GM12865 (cell line): ENCODE measurements at regions not wholly inside any gene's neighbourhood (a gene's known extent, or its start where the extent isn't known, plus 50 kb on each side); places are given as distances from the start of the nearest gene placed in this dataset.

ENCODE experiments used
- DNase-seq: peaks from one replicate; pipeline ENCODE4 v3.0.0; 2010; ENCODE audit warnings: low read depth
- H3K4me3 ChIP-seq: 2 replicates; pipeline ENCODE4 v1.5.1; 2011; ENCODE audit warnings: mild to moderate bottlenecking, low read depth, low read length, control low read depth
- TF ChIP-seq, protein P1 (sequence below): IDR thresholded peaks from 2 replicates; pipeline ENCODE4 v1.5.1; 2011; ENCODE audit warnings: low read length, control low read depth, low read depth, inconsistent platforms; ENCODE audit not compliant: insufficient read depth; ENCODE audit errors: missing control alignments

DNA sequence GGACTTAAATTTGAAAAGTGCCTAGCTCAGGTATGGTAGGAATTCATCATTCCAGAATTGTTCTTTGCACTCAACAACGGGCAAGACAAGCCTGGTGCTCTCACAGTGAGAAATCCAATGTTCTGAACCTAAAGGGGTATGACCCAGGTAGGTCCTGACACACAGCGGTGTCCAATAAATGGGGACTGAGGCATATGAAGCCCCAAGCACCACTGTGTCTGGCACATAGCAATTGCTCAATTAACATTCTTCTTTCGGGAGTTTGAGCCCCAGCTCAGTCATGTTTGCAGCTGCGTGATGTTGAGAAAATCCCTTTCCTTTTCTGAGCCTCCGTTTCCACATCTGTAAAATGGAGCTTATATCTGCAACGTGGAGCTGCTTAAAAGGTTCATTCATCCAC lies 535.8 kb downstream of the MIAT start:
- TF ChIP-seq, protein P1, sequence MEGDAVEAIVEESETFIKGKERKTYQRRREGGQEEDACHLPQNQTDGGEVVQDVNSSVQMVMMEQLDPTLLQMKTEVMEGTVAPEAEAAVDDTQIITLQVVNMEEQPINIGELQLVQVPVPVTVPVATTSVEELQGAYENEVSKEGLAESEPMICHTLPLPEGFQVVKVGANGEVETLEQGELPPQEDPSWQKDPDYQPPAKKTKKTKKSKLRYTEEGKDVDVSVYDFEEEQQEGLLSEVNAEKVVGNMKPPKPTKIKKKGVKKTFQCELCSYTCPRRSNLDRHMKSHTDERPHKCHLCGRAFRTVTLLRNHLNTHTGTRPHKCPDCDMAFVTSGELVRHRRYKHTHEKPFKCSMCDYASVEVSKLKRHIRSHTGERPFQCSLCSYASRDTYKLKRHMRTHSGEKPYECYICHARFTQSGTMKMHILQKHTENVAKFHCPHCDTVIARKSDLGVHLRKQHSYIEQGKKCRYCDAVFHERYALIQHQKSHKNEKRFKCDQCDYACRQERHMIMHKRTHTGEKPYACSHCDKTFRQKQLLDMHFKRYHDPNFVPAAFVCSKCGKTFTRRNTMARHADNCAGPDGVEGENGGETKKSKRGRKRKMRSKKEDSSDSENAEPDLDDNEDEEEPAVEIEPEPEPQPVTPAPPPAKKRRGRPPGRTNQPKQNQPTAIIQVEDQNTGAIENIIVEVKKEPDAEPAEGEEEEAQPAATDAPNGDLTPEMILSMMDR = no peak
- H3K4me3 ChIP-seq = no peak overlapping the region
- no peak for DNase-seq

DNA sequence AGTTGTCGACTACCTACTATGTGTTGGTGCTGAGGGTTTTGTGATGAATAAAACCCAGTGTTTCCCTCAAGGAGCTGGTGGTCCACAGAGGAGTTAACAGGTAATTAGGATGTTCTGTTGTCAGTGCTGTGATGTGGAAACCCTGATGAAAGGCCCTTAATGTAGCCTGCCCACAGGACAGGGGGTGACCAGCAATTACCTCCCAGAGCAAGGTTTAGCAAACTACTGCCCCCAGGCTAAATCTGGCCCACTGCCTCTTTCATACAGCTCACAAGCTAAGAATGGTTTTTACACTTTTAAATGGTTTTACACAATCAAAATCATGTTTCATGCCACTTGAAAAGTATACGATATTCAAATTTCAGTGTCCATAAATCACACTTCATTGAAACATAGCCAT lies 536.2 kb downstream of the MIAT start:
- H3K4me3 ChIP-seq = no peak overlapping the region
- TF ChIP-seq, protein P1 = no peak
- DNase-seq = no peak

GRCh38 chr22:27194096-27194748 lies 536.8 kb downstream of the MIAT start:
- TF ChIP-seq, protein P1 = no peak
- no peak for DNase-seq
- H3K4me3 ChIP-seq = no peak overlapping the region

DNA sequence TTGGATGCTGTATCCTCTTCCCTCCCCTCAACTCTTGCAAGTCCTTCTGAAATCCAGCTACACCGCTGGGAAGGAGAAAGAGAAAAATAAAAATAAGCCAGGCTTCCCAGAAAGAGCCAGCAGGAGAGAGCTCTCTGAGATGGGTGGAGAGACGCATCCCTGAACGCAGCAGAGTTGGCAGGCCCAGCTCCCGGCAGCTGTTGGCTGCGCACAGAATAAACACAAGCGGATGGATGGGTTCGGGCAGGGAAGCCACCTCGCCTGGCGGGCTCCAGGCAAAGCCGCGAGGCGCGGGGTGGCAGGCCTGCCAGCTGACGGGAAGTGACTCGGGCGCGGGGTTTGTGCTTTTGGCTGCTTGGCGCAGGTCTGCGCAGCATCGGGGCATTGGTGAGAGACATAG lies 537.7 kb downstream of the MIAT start:
- no peak overlapping the region for H3K4me3 ChIP-seq
- DNase-seq = no peak
- TF ChIP-seq, protein P1 = no peak

GRCh38 chr22:27195494-27195893 lies 538.1 kb downstream of the MIAT start:
- DNase-seq = no peak
- TF ChIP-seq, protein P1 = no peak
- no peak overlapping the region for H3K4me3 ChIP-seq

DNA sequence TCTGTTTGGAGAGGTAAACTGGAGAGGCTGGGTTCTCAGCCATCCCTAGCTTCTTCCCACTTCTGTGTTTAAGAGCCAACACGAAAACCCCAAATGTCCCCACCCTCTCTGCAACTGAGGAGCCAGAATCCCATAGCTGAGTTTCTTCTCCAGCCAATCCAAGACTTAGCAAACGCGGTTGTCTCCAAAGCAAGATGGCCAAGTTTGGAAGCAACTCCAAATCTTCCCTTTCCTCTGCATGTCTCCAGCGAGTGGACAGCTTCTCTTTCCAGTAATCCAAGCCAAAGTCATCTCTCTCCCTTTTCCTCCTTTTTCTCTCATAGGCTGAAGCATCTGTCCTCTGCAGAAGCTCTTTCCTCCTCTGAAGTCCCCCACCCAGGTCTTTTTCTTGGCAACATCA lies 539.2 kb downstream of the MIAT start:
- no peak overlapping the region for H3K4me3 ChIP-seq
- TF ChIP-seq, protein P1 = no peak
- no peak for DNase-seq

- DNase-seq = no peak
- TF ChIP-seq, protein P1 = no peak
- no peak overlapping the region for H3K4me3 ChIP-seq
Observed at GRCh38 chr22:27197052-27197451, 539.7 kb downstream of the MIAT start.
